H1 (cell line): ENCODE measurements at regions not wholly inside any gene's neighbourhood (a gene's known extent, or its start where the extent isn't known, plus 50 kb on each side); places are given as distances from the start of the nearest gene placed in this dataset.

Source experiments
- CTCF ChIA-PET: fragments of 300-600 bp; sonication (Branson Sonifier 250); formaldehyde crosslinking; loops from one replicate; lab custom pipeline; 2021; ENCODE audit not compliant: partially characterized antibody; lab: Charles Lee
- POLR2A ChIA-PET: fragments of 300-600 bp; sonication (Branson Sonifier 250); formaldehyde crosslinking; loops from one replicate; lab custom pipeline; 2021; ENCODE audit warnings: inconsistent platforms; ENCODE audit not compliant: partially characterized antibody; lab: Charles Lee
- DNase-seq, 2 experiments: peaks; one replicate each; pipeline versions ENCODE4 v3.0.0 to v3.0.0-alpha.2; 2010 to 2022; ENCODE audit warnings: low spot score in 2 of 2, low read depth in 1 of 2, mixed read lengths in 1 of 2
- FAIRE-seq: peaks from 2 replicates; lab custom pipeline; 2011; peaks lifted over from hg19 to GRCh38; lab: Jason Lieb, UNC
- H2AFZ ChIP-seq: 2 replicates; pipeline ENCODE4 v1.8.1; 2012; ENCODE audit warnings: low read length, inconsistent platforms
- H2AK5ac ChIP-seq: 2 replicates; pipeline ENCODE4 v1.6.1; 2013; ENCODE audit warnings: low read depth, low read length
- H2BK120ac ChIP-seq: replicated peaks from 2 replicates; pipeline ENCODE3; 2013; ENCODE audit warnings: low read depth, low read length, inconsistent platforms
- H2BK12ac ChIP-seq: 2 replicates; pipeline ENCODE4 v1.6.1; 2013; ENCODE audit warnings: low read depth, low read length
- H2BK15ac ChIP-seq: 2 replicates; pipeline ENCODE4 v1.6.1; 2013; ENCODE audit warnings: low read length
- H2BK20ac ChIP-seq: 2 replicates; pipeline ENCODE4 v1.6.1; 2013; ENCODE audit warnings: low read length
- H2BK5ac ChIP-seq: 2 replicates; pipeline ENCODE4 v1.6.1; 2013; ENCODE audit warnings: low read depth, low read length
- H3K14ac ChIP-seq: 2 replicates; pipeline ENCODE4 v1.6.1; 2013; ENCODE audit warnings: inconsistent platforms; ENCODE audit not compliant: insufficient read length
- H3K18ac ChIP-seq: 2 replicates; pipeline ENCODE4 v1.6.1; 2013; ENCODE audit warnings: low read length; ENCODE audit errors: extremely low read depth
- H3K23ac ChIP-seq: 2 replicates; pipeline ENCODE4 v1.6.1; 2013; ENCODE audit warnings: inconsistent platforms; ENCODE audit not compliant: insufficient read length
- H3K23me2 ChIP-seq: 2 replicates; pipeline ENCODE4 v1.6.1; 2013; ENCODE audit warnings: low read depth, low read length
- H3K27ac ChIP-seq: 2 replicates; pipeline ENCODE4 v1.6.1; 2011; ENCODE audit warnings: low read depth, low read length, inconsistent platforms
- H3K27me3 ChIP-seq, 4 experiments: replicated peaks in 1 of 4; 1 replicate in 1 of 4; 2 replicates in 3 of 4; pipeline versions ENCODE4 v1.6.1 to v1.8.1; 2011 to 2013; ENCODE audit warnings: low read length in 3 of 4, mild to moderate bottlenecking in 3 of 4, inconsistent platforms in 2 of 4, mixed read lengths in 2 of 4, moderate library complexity in 1 of 4; ENCODE audit not compliant: control insufficient read depth in 3 of 4, insufficient read depth in 3 of 4; ENCODE audit errors: extremely low read depth in 1 of 4
- H3K36me3 ChIP-seq, 4 experiments: 2 replicates each; pipeline versions ENCODE4 v1.6.1 to v1.8.1; 2011 to 2013; ENCODE audit warnings: mild to moderate bottlenecking in 4 of 4, low read length in 3 of 4, moderate library complexity in 2 of 4, control low read depth in 1 of 4, inconsistent platforms in 1 of 4; ENCODE audit not compliant: insufficient read depth in 4 of 4, control insufficient read depth in 2 of 4
- H3K4ac ChIP-seq: replicated peaks from 2 replicates; pipeline ENCODE3; 2013; ENCODE audit warnings: low read length, low read depth, mixed read lengths, inconsistent platforms; ENCODE audit not compliant: insufficient read length
- H3K4me1 ChIP-seq, 4 experiments: replicated peaks in 1 of 4; 1 replicate in 1 of 4; 2 replicates in 3 of 4; pipeline versions ENCODE4 v1.6.1 to v1.8.1; 2011 to 2013; ENCODE audit warnings: low read length in 3 of 4, inconsistent platforms in 2 of 4, mixed read lengths in 1 of 4; ENCODE audit not compliant: insufficient read depth in 4 of 4, control insufficient read depth in 3 of 4
- H3K4me2 ChIP-seq, 2 experiments: 2 replicates each; pipeline versions ENCODE4 v1.6.1 to v1.8.1; 2011 to 2013; ENCODE audit warnings: low read depth in 2 of 2, low read length in 2 of 2, control low read depth in 1 of 2, inconsistent platforms in 1 of 2, mild to moderate bottlenecking in 1 of 2; ENCODE audit not compliant: insufficient read depth in 1 of 2
- H3K4me3 ChIP-seq, 4 experiments: fragments of 200-600, 300-600 bp in 1 of 4; sonication (generic), shearing (Covaris generic), sonication (Bioruptor Twin) in 1 of 4; 2 replicates each; pipeline versions ENCODE4 v1.5.1 to v1.8.1; 2011 to 2016; ENCODE audit warnings: low read length in 4 of 4, low read depth in 3 of 4, control low read depth in 2 of 4, inconsistent platforms in 2 of 4, mild to moderate bottlenecking in 2 of 4, mixed read lengths in 1 of 4, moderate library complexity in 1 of 4; ENCODE audit not compliant: insufficient read depth in 2 of 4; ENCODE audit errors: extremely low read depth in 1 of 4
- H3K56ac ChIP-seq: replicated peaks from 2 replicates; pipeline ENCODE3; 2013; ENCODE audit warnings: low read depth, mild to moderate bottlenecking, mixed read lengths, low read length, inconsistent platforms; ENCODE audit not compliant: insufficient read length
- H3K79me1 ChIP-seq: 2 replicates; pipeline ENCODE4 v1.6.1; 2013; ENCODE audit warnings: low read depth, low read length, control low read depth
- H3K79me2 ChIP-seq, 2 experiments: 2 replicates each; pipeline versions ENCODE4 v1.6.1 to v1.8.1; 2012 to 2013; ENCODE audit warnings: low read length in 2 of 2, mild to moderate bottlenecking in 2 of 2, inconsistent platforms in 1 of 2; ENCODE audit not compliant: insufficient read depth in 2 of 2, control insufficient read depth in 1 of 2
- H3K9ac ChIP-seq, 4 experiments: replicated peaks in 1 of 4; 1 replicate in 1 of 4; 2 replicates in 3 of 4; pipeline versions ENCODE4 v1.6.1 to v1.8.1; 2011 to 2013; ENCODE audit warnings: low read depth in 3 of 4, low read length in 3 of 4, control low read depth in 2 of 4, mild to moderate bottlenecking in 2 of 4, moderate library complexity in 2 of 4, inconsistent platforms in 1 of 4; ENCODE audit errors: extremely low read depth in 1 of 4
- H3K9me3 ChIP-seq, 2 experiments: 2 replicates each; pipeline versions ENCODE4 v1.6.1 to v1.8.1; 2012 to 2013; ENCODE audit warnings: mild to moderate bottlenecking in 2 of 2, moderate library complexity in 2 of 2, control low read depth in 1 of 2, inconsistent platforms in 1 of 2, low read depth in 1 of 2, low read length in 1 of 2, mixed read lengths in 1 of 2; ENCODE audit not compliant: insufficient read depth in 2 of 2
- H4K20me1 ChIP-seq, 2 experiments: replicated peaks in 1 of 2; 2 replicates each; pipeline versions ENCODE3 to v1.8.1; 2011 to 2013; ENCODE audit warnings: inconsistent platforms in 2 of 2, low read length in 2 of 2, mild to moderate bottlenecking in 1 of 2; ENCODE audit not compliant: insufficient read depth in 2 of 2, control insufficient read depth in 1 of 2
- H4K5ac ChIP-seq: 2 replicates; pipeline ENCODE4 v1.6.1; 2013; ENCODE audit warnings: low read length, low read depth, mixed read lengths, inconsistent platforms; ENCODE audit not compliant: insufficient read length
- H4K8ac ChIP-seq: 2 replicates; pipeline ENCODE4 v1.8.0; 2013; ENCODE audit warnings: mild to moderate bottlenecking, moderate library complexity, low read length, inconsistent platforms; ENCODE audit not compliant: insufficient read depth; ENCODE audit errors: extremely low read depth
- H4K91ac ChIP-seq: replicated peaks from 2 replicates; pipeline ENCODE3; 2013; ENCODE audit warnings: low read length, mixed read lengths, inconsistent platforms; ENCODE audit not compliant: insufficient read length
- BCL11A ChIP-seq, 2 experiments: IDR thresholded peaks; one replicate each; pipeline ENCODE4 v1.6.1; 2011; ENCODE audit warnings: low read depth in 2 of 2, low read length in 2 of 2, mild to moderate bottlenecking in 2 of 2
- CBX8 ChIP-seq: fragments of 300-800, 300-1000 bp; sonication (generic); IDR thresholded peaks from 2 replicates; pipeline ENCODE4 v1.7.1; 2016; ENCODE audit warnings: low read depth, low read length, borderline replicate concordance
- CEBPB ChIP-seq: IDR thresholded peaks from 2 replicates; pipeline ENCODE4 v1.6.1; 2012; ENCODE audit warnings: low read depth, low read length
- CHD2 ChIP-seq: IDR thresholded peaks from 2 replicates; pipeline ENCODE4 v1.6.1; 2012; ENCODE audit warnings: low read length, improper control_type of control experiment
- CREB1 ChIP-seq: IDR thresholded peaks from 2 replicates; pipeline ENCODE4 v1.6.1; 2012; ENCODE audit warnings: inconsistent platforms
- E2F6 ChIP-seq: IDR thresholded peaks from 2 replicates; pipeline ENCODE4 v1.6.1; 2012; ENCODE audit warnings: inconsistent platforms
- EP300 ChIP-seq, 2 experiments: IDR thresholded peaks; 1 replicate in 1 of 2; 2 replicates in 1 of 2; pipeline ENCODE4 v1.6.1; 2011 to 2012; ENCODE audit warnings: low read depth in 2 of 2, low read length in 2 of 2, mild to moderate bottlenecking in 2 of 2, borderline replicate concordance in 1 of 2, inconsistent platforms in 1 of 2, moderate library complexity in 1 of 2
- HDAC6 ChIP-seq: IDR thresholded peaks from one replicate; pipeline ENCODE4 v1.7.1; 2012; ENCODE audit warnings: low read depth, mild to moderate bottlenecking, inconsistent platforms, low read length, moderate library complexity
- JUN ChIP-seq: IDR thresholded peaks from 2 replicates; pipeline ENCODE4 v1.6.1; 2011; ENCODE audit warnings: low read depth, mild to moderate bottlenecking, improper control_type of control experiment, low read length
- NANOG ChIP-seq: IDR thresholded peaks from 2 replicates; pipeline ENCODE4 v1.6.1; 2011; ENCODE audit warnings: low read length, low read depth, mild to moderate bottlenecking, inconsistent platforms; ENCODE audit not compliant: insufficient read depth, poor library complexity, severe bottlenecking
- POU5F1 ChIP-seq: IDR thresholded peaks from 2 replicates; pipeline ENCODE4 v1.6.1; 2011; ENCODE audit warnings: low read depth, mild to moderate bottlenecking, low read length, moderate library complexity
- RXRA ChIP-seq: IDR thresholded peaks from 2 replicates; pipeline ENCODE4 v1.6.1; 2011; ENCODE audit warnings: low read depth, mild to moderate bottlenecking, low read length, moderate library complexity; ENCODE audit not compliant: insufficient read depth
- SP2 ChIP-seq: IDR thresholded peaks from 2 replicates; pipeline ENCODE4 v1.6.1; 2012; ENCODE audit warnings: mild to moderate bottlenecking, low read length, inconsistent platforms
- TAF7 ChIP-seq: optimal IDR thresholded peaks from 2 replicates; pipeline ENCODE3; 2011; ENCODE audit warnings: low read depth, mild to moderate bottlenecking, inconsistent platforms, low read length, moderate library complexity, borderline replicate concordance
- WGBS, 2 experiments: shearing (Covaris generic) in 1 of 2; methylation state at CpG; one replicate each; pipeline versions ENCODE4 v1.1.6 to v1.1.7; 2013 to 2015; ENCODE audit warnings: low lambda C conversion rate in 2 of 2, mixed read lengths in 2 of 2, inconsistent platforms in 1 of 2, low coverage in 1 of 2, missing lambda C conversion rate in 1 of 2; ENCODE audit not compliant: insufficient replicate concordance in 2 of 2, insufficient coverage in 1 of 2, insufficient read length in 1 of 2; ENCODE audit errors: extremely low coverage in 1 of 2, missing lambda C conversion rate in 1 of 2; 5-methylcytosine and 5-hydroxymethylcytosine counted together

- no peak overlapping the region for H2BK5ac ChIP-seq
- no peak for FAIRE-seq
- H3K4me1 ChIP-seq: no peaks in the 10 kb centered on the region
Observed at GRCh38 chr2:217527590-217528202, 475.1 kb downstream of the TNS1 start.

More at GRCh38 chr2:217527590-217528202, 475.1 kb downstream of the TNS1 start:
- Histone ChIP-seq H2BK20ac (no peak overlapping the region), H3K23me2 (no peaks in the 10 kb centered on the region), H3K79me2 (no peaks in the 10 kb centered on the region), H3K4ac (no peak overlapping the region), H3K23ac (no peak overlapping the region), H4K5ac (no peak overlapping the region), H3K79me1 (no peaks in the 10 kb centered on the region), H3K27me3 (no peaks in the 10 kb centered on the region), H3K56ac (no peak overlapping the region), H3K4me3 (no peak overlapping the region), H4K20me1 (no peaks in the 10 kb centered on the region), H3K9me3 (no peaks in the 10 kb centered on the region), H3K36me3 (no peaks in the 10 kb centered on the region), H2BK12ac (no peak overlapping the region), H4K8ac (no peak overlapping the region), H2BK15ac (no peak overlapping the region), H3K14ac (no peak overlapping the region), H2AK5ac (no peak overlapping the region), H2BK120ac (no peak overlapping the region)
- POLR2A ChIA-PET: interaction anchor here (0.7 kb wide), 1 partner anchor 109 kb away, joined by 4 read pairs; no protein-coding TSS in a partner anchor
- no peak for DNase-seq
- 87% methylated on average over 4 of the region's 4 CpGs; no CpG with 5 or more reads in 1 of the 2 experiments for WGBS, 2 experiments
- no peak for TF ChIP-seq HDAC6
- no peak for TF ChIP-seq JUN
- no peak for TF ChIP-seq TAF7
- TF ChIP-seq E2F6: no peak
- no peak for TF ChIP-seq RXRA
- no peak for TF ChIP-seq CBX8
- no peak for TF ChIP-seq SP2
- no peak for TF ChIP-seq EP300 (IDR thresholded peaks at IDR 0.05; ENCODE audit: borderline replicate concordance in 1 of 2, low read depth in 2 of 2, low read length in 2 of 2)
- no peak for TF ChIP-seq NANOG
- no peak for TF ChIP-seq CREB1
- TF ChIP-seq POU5F1: no peak
- TF ChIP-seq CEBPB: no peak
- TF ChIP-seq BCL11A (IDR thresholded peaks at IDR 0.05; ENCODE audit: low read depth in 2 of 2, low read length in 2 of 2): no peak
- TF ChIP-seq CHD2: no peak
- TF ChIP-seq, all 59 proteins: peak for 0
- Histone ChIP-seq H2AFZ (no peak overlapping the region), H3K9ac (no peak overlapping the region), H3K18ac (no peak overlapping the region), H3K27ac (no peak overlapping the region), H3K4me2 (no peak overlapping the region), H4K91ac (no peak overlapping the region)
- CTCF ChIA-PET: interaction anchor here (0.6 kb wide), 1 partner anchor 177 kb away, joined by 3 read pairs; no protein-coding TSS in a partner anchor
